GM12872 (cell line): ENCODE measurements at regions not wholly inside any gene's neighbourhood (a gene's known extent, or its start where the extent isn't known, plus 50 kb on each side); places are given as distances from the start of the nearest gene placed in this dataset.

Experiments
- TF ChIP-seq, protein P1 (sequence below): IDR thresholded peaks from 3 replicates; pipeline ENCODE4 v1.5.1; 2011; ENCODE audit warnings: low read depth, mild to moderate bottlenecking, low read length, moderate library complexity; ENCODE audit not compliant: insufficient read depth

GRCh38 chr18:66764230-66764629, 160.3 kb upstream of the CDH19 start:
- TF ChIP-seq, protein P1, sequence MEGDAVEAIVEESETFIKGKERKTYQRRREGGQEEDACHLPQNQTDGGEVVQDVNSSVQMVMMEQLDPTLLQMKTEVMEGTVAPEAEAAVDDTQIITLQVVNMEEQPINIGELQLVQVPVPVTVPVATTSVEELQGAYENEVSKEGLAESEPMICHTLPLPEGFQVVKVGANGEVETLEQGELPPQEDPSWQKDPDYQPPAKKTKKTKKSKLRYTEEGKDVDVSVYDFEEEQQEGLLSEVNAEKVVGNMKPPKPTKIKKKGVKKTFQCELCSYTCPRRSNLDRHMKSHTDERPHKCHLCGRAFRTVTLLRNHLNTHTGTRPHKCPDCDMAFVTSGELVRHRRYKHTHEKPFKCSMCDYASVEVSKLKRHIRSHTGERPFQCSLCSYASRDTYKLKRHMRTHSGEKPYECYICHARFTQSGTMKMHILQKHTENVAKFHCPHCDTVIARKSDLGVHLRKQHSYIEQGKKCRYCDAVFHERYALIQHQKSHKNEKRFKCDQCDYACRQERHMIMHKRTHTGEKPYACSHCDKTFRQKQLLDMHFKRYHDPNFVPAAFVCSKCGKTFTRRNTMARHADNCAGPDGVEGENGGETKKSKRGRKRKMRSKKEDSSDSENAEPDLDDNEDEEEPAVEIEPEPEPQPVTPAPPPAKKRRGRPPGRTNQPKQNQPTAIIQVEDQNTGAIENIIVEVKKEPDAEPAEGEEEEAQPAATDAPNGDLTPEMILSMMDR: no peak

DNA sequence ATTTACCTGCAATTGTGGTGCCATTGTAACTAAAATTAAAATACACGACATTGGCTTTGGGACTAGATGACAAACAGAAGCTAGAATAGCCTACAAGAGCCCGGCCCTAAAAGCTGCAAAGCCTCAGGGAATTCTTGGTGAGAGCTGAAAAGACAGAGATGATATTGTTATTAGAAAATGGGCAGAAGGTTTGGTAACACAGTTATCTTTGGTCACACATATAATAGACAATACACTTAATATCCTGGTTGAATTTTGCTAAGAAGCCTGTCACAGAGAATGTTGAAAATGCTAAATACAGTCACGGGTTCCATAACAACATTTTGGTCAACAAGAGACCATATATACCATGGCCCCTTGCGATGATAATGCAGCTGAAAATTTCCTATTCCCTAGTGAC, 157.3 kb upstream of the CDH19 start:
- TF ChIP-seq, protein P1: no peak

- TF ChIP-seq, protein P1: no peak
These were observed 156.7 kb upstream of the CDH19 start for GRCh38 chr18:66760559-66760958.

DNA sequence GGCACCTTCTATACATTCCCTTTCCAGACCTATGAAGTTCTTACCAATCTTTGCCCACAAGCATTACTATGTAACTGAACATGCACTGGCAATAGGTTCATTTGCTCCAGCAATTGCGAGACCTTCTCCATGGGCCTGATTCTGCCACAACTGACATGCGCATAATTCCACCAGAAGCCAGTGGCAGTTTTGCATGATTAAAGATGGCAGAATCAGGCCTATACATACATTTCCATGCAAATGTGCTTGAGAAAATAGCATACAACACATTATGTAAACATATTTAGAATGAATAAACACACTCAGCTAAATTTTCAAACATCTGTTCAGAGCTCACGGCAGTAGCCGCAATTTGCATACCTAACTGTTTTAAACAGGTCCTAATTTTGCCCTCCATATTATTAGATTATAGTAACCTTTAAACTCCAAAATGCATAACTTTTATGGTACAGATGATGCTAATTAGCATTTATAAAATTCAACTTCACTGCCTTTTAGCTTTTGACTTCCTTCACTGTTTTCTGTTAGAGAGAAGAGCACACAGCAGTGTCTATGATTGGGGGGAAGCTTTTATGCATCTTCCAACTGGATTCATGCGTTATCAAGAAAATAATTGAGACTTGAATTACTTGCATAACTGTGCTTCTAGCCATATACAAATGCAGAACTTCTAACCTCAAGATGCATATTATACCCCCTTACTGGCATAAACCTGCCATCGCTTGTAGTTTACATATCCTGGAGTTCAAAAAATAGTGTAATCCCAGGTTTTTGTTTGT, 155.3 kb upstream of the CDH19 start:
- TF ChIP-seq, protein P1: no peak

- TF ChIP-seq, protein P1: no peak
These were observed 154.1 kb upstream of the CDH19 start for GRCh38 chr18:66757946-66758345.

DNA sequence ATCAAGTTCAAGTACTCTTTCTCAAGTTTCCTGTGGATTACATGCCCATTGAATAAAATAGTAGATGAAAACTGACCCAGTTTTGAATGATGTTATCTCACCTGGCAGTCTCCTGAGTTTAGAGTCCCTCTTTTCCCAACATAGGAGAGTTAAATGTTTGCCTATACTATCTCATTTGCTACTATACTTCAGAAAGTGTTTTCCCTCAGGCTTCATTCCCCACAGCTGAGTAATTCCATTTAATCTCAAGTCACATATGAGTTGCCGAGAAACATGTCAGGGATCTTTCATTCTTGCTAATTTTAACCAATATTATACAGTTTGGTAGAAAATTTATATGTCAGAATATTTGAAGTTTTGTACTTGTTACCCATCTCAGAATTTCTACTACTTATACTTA, 150.4 kb upstream of the CDH19 start:
- TF ChIP-seq, protein P1: no peak

DNA sequence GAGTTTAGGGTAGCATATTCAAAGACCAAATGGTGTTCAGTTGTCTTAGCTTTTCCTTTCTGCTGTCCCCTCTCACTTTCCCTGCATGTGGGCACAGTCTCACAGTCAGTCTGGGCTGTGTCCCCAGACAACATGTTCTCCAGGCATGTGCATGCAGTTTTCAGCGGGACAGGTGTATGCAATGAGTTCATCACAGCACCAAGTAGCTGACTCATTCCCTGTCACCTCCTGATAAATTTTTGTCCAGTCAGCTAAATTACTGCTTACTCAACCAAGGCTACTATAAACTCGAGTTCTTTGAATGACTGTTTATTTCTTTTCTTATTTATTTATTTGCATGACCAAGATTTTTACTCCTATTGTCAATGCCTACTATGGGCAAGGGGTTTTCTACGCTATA, 148.8 kb upstream of the CDH19 start:
- TF ChIP-seq, protein P1: no peak
